ENCODE measurements at regions not wholly inside any gene's neighbourhood (a gene's known extent, or its start where the extent isn't known, plus 50 kb on each side); places are given as distances from the start of the nearest gene placed in this dataset.

GRCh38 chr5:148012801-148013200, 51.0 kb upstream of the SPINK5 start:
- no peak for DNase-seq (ENCODE audit: low spot score)

GRCh38 chr5:148011398-148012137, 52.2 kb upstream of the SPINK5 start:
- DNase-seq (ENCODE audit: low spot score): peak; percentile 83

- DNase-seq (ENCODE audit: low spot score): no peak
Measured at GRCh38 chr5:148005788-148006520, 57.8 kb upstream of the SPINK5 start.

- no peak for DNase-seq (ENCODE audit: low spot score)
Measured at GRCh38 chr5:148003226-148003625, 60.6 kb upstream of the SPINK5 start.

GRCh38 chr5:148002451-148002850, 61.3 kb upstream of the SPINK5 start:
- DNase-seq (ENCODE audit: low spot score): no peak

GRCh38 chr5:148000036-148000435, 63.7 kb upstream of the SPINK5 start:
- no peak for DNase-seq (ENCODE audit: low spot score)

GRCh38 chr5:147998704-147999103, 65.1 kb upstream of the SPINK5 start:
- no peak for DNase-seq (ENCODE audit: low spot score)

GRCh38 chr5:147997486-147997885, 66.3 kb upstream of the SPINK5 start:
- DNase-seq (ENCODE audit: low spot score): no peak

GRCh38 chr5:147996379-147996778, 67.4 kb upstream of the SPINK5 start:
- no peak for DNase-seq (ENCODE audit: low spot score)

GRCh38 chr5:147995846-147996245, 67.9 kb upstream of the SPINK5 start:
- DNase-seq (ENCODE audit: low spot score): no peak

- DNase-seq (ENCODE audit: low spot score): no peak
Measured at GRCh38 chr5:147989994-147990393, 73.8 kb upstream of the SPINK5 start.

- DNase-seq (ENCODE audit: low spot score): no peak
Measured at GRCh38 chr5:147989239-147989638, 74.5 kb upstream of the SPINK5 start.

GRCh38 chr5:147986134-147986757, 77.5 kb upstream of the SPINK5 start:
- DNase-seq (ENCODE audit: low spot score): no peak

GRCh38 chr5:147985608-147986007, 78.2 kb upstream of the SPINK5 start:
- DNase-seq (ENCODE audit: low spot score): no peak

GRCh38 chr5:147983742-147984141, 77.4 kb upstream of the C5orf46 start:
- DNase-seq (ENCODE audit: low spot score): no peak

GRCh38 chr5:147981074-147981473, 74.7 kb upstream of the C5orf46 start:
- DNase-seq (ENCODE audit: low spot score): no peak

- no peak for DNase-seq (ENCODE audit: low spot score)
Measured at GRCh38 chr5:147979761-147980160, 73.4 kb upstream of the C5orf46 start.

- DNase-seq (ENCODE audit: low spot score): no peak
Measured at GRCh38 chr5:147972076-147972840, 65.9 kb upstream of the C5orf46 start.

- DNase-seq (ENCODE audit: low spot score): no peak
Measured at GRCh38 chr5:147971472-147971871, 65.1 kb upstream of the C5orf46 start.

GRCh38 chr5:147968855-147969254, 62.5 kb upstream of the C5orf46 start:
- DNase-seq (ENCODE audit: low spot score): no peak

- no peak for DNase-seq (ENCODE audit: low spot score)
Measured at GRCh38 chr5:147966829-147967228, 60.5 kb upstream of the C5orf46 start.

GRCh38 chr5:147966326-147966725, 60.0 kb upstream of the C5orf46 start:
- no peak for DNase-seq (ENCODE audit: low spot score)

Measured in LoVo (cell line).